ENCODE measurements at regions not wholly inside any gene's neighbourhood (a gene's known extent, or its start where the extent isn't known, plus 50 kb on each side); places are given as distances from the start of the nearest gene placed in this dataset.
A peak's percentile ranks its signal among the peaks of the same experiment; 100 is the strongest.

DNA sequence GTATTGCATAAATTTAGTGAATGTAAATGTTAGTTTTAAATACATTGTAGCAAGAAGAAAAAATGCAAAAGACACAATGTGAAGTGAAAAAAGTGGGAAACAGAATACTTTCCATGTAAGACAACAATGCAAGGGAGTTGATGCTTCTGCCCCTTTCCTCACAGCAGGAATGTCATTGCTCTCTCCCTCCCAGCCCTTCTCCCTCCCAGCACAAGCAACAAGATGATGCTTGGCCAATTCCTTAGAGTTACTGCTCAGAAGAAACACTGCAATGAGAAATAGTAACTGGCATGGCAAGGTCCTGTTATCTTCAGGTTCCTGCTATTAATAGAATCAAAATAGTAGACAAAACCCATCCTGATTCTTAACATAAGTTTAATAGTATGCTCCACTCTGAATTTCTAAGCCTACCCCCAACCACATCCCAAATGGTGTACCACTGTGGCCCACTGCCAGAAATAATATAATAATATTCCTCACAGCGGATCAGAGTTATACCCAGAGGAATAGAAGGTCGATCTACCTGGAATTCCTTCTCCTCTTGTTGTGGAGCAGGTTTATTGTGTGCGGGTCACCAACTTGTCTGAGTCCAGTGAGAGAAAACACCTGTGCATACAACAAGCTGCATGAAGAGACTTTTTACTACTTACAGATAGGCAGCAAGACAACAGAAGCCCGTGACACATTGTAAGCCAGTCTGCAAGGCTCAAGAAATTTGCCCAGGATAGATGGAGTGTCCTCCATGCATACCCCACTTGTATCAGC, 69.8 kb upstream of the SLC7A11 start:
- H3K27ac ChIP-seq: no peak overlapping the region
- no peak for DNase-seq (ENCODE audit: low read depth, low spot score)

DNA sequence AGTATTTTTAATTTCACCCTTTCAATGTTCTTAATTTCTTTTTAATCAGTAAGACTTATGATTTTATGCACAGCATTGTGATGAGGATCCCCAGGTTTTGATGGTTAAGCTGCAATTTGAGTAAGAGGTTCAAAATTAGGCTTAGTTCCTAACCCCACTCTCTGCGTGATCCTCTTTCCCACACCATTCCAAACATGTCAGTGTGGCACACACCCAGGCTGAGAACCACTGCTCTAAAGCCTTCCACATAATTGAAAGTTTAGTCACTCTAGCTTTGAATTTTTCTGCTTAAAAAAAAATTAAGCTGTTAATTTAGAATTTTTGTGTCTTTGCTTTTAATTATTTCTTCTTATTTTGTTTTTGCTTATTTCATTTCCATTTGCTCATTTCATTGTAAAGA, 68.8 kb upstream of the SLC7A11 start:
- H3K27ac ChIP-seq: peak overlapping the region; percentile 37

DNA sequence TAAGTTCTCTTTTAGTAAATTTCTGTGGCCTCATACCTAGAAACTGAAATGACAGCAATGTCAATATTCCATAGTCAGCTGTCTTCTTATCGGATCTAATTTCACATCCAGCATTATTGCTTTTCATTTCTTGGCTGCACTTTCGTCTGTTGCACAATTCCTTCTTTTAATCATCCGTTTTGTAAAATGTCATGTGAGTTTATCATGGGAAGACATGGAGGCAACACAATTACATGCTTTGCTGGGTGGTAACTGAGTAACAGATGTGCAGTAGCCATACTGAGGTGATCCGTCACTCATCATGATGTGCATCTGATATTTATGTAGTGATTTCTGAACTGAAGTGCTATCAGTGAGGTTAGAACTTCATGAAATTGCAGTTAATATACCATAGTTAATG, 68.3 kb upstream of the SLC7A11 start:
- H3K27ac ChIP-seq: peak overlapping the region; percentile 37
- no peak for DNase-seq (ENCODE audit: low read depth, low spot score)

More for the DNA sequence above, 68.8 kb upstream of the SLC7A11 start:
- no peak for DNase-seq (ENCODE audit: low read depth, low spot score)

DNA sequence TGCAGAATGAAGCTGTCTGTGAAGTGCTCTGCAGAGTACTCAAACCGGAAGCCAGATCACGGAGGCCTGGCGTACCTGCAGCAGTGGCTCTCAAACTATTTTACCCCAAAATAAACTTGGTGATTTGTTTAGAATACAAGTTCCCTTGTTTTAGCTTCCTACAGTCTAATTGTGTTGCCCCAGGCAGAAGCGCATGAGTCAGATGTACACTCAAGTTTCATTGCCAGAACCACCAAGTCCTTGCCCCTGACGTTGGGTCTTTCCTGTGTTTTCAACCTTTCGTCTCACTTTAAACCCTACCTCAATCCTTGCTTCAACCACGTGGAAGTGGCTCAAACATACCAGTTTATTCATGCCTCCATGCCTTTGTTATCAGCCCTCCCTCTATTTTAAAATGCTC, 66.2 kb upstream of the SLC7A11 start:
- DNase-seq (ENCODE audit: low read depth, low spot score): peak; percentile 89
- peak overlapping the region; percentile 80 for H3K27ac ChIP-seq

DNA sequence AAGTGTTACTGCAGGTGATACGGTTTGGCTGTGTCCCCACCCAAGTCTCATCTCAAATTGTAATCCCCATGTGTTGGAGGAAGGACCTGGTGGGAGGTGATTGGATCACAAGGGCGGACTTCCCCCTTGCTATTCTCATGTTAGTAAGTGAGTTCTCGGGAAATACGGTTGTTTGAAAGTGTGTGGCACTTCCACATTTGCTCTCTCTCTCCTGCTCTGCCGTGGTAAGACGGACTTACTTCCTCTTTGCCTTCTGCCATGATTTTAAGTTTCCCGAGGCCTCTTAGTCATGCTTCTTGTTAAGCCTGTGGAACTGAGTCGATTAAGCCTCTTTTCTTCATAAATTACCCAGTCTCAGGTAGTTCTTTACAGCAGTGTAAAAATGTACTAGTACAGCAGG, 65.2 kb upstream of the SLC7A11 start:
- no peak for DNase-seq (ENCODE audit: low read depth, low spot score)
- H3K27ac ChIP-seq: peak overlapping the region; percentile 80

DNA sequence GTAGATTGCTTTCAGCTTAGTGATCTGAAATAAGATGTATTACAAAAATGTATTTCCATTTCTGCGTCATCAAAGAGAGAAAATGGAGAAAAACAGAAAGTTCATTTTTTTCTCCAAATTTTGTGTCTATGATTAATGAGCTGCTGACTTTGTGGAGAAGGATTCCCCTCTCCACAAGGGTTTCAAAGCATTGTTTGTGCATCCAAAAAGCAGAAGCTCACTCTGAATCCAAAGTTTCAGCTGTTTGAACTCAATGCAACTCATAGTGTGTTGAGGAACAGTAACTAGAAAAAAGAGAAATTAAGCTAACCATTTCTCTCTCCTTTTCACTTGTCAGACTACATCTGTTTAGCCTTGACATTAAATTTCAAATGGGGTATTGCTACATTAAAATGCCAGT, 62.9 kb upstream of the SLC7A11 start:
- H3K27ac ChIP-seq: no peak overlapping the region
- DNase-seq (ENCODE audit: low read depth, low spot score): no peak

DNA sequence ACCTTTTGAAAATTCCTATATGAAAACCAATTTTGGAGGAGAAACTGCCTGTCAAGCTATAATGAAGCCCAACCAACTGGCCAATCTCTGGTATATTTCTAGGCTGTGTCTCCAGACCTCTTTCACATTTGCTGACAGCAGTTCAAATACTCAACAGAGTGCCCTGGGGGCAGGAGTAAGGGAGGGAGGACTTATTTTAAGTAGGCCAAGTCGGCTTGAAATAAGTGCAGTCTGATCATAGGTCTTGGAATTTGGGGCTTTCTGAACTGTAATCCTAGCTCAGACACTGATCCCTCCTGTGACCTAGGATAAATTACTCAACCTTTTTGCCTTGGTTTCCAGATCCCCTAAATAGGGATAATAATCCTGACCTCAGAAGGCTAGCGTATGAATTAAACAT, 59.4 kb upstream of the SLC7A11 start:
- H3K27ac ChIP-seq: no peak overlapping the region
- DNase-seq (ENCODE audit: low read depth, low spot score): no peak

DNA sequence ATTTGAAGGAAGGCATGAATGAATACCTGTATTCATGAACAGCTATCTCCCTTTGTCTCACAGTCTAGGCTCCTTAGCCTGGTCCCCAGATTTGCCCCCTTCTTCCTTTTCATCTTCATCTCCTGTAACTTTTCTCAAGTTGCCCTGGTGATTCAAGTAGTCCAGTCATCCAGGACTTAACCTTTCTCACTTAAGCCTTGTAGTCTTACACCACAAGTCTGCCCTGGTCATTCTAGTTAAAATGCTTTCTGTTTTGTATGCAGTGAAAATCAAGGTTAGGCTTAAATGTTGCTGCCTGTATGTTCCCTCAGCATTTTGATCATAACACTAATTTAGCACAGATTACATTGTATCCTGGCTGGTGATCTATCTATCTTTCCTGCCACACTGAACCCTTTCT, 58.5 kb upstream of the SLC7A11 start:
- DNase-seq (ENCODE audit: low read depth, low spot score): no peak
- H3K27ac ChIP-seq: no peak overlapping the region

DNA sequence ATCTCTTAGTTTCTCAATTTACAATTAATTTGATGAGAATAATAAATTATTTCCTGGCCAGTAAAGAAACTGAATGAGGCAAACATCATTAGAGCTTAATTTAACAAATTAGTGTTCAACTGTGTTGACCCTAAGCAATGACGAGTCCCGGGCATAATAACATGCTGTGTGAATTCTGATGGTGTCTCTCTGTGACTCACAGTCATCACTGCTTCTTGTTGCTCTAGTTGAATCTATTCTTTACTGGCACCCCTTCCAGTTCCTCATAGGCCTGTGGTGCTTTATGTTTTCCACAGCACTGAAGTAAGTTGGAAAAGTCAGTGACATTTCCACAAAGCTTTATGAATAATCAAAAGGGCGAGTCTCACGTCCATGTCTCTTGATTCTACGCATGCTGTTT, 57.7 kb upstream of the SLC7A11 start:
- no peak for DNase-seq (ENCODE audit: low read depth, low spot score)
- H3K27ac ChIP-seq: no peak overlapping the region

DNA sequence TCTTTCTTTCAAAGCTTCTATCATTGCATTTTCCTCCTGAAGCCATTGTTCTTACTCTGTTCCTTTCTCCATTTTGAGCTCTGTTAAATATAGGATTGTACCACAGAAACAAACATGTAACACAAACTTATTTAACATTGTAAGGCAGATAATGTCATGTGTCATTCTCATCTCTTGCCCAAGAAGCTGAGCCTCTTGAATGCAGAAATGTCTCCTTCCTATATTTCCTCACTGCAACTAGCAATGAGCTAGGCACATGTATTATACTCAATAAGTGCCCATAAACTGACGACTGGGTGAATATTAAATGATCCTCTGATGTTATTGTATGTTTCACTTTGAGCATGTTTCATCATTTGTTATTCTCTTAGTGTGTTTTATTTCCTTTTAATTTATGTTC, 56.7 kb upstream of the SLC7A11 start:
- H3K27ac ChIP-seq: no peak overlapping the region
- DNase-seq (ENCODE audit: low read depth, low spot score): no peak

DNA sequence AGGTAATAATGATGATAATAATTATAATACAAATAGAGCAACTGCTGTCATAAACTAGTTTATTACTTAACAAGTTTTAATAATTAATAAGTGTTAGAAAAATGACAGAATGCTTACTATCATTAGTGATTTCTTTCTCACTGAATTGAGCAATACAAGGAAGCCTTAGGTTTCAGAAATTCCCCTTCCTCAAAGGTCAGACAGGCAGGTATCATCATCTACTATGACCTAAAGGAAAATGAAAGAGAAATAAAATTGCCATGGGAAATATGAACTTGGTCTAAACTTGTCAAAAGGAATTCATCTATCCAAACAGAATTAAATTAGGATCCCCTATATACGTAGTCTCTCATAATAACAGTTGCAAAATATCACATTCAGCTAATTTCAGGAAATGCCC, 56.3 kb upstream of the SLC7A11 start:
- DNase-seq (ENCODE audit: low read depth, low spot score): no peak
- no peak overlapping the region for H3K27ac ChIP-seq

DNA sequence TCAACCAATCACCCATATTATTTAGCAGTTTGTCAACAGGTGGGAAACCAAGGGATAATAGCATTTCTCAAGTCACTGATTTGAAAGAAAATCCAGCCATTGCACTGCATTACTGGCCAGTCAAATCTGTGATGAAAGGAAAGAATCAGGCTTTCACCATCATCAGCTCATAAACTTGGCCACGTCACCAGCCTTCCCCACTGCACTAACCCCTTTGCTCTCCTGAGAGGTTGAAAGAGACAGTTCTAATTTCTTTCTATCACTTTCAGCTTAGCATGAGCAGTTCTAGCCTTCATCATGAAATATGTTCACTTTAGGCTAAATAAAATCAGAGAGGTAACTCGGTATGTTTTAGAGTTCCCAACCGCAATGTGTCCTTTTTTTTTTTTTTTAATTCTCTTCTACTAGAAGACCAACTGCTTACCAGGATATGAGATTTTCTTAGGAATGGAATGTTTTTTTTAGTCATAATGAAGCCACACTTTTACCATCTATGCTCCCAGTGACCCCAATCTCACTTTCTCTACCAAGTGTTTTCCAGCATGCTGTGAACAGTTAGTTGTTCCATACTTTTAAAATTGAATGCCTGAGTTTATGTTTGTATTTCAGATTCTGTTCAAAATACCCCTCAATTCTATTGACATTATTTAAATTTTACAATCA, 55.7 kb upstream of the SLC7A11 start:
- no peak overlapping the region for H3K27ac ChIP-seq
- DNase-seq (ENCODE audit: low read depth, low spot score): no peak

DNA sequence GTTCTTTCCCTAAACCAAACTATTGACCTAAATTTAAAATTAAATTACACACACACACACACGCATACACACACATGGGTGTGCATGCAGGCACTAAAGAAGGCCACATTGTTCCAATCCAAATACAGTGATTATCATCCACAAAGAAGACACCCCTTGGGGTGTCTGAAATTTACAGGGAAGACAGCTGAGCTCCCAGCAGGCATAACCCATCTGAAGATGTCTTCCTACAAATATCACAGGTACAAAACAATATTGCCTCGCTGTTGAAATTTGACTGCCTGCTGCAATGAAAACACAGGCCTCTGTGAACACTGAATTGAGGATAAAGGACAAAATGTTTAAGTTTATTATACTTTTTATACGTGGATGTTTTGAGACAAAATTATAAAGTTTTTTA, 50.2 kb upstream of the SLC7A11 start:
- no peak for DNase-seq (ENCODE audit: low read depth, low spot score)
- H3K27ac ChIP-seq: no peak overlapping the region
